HuH-7.5 (cell line): ENCODE measurements at regions not wholly inside any gene's neighbourhood (a gene's known extent, or its start where the extent isn't known, plus 50 kb on each side); places are given as distances from the start of the nearest gene placed in this dataset.

ENCODE experiments used
- DNase-seq: peaks from one replicate; pipeline ENCODE4 v3.0.0; 2011; ENCODE audit warnings: low spot score

DNA sequence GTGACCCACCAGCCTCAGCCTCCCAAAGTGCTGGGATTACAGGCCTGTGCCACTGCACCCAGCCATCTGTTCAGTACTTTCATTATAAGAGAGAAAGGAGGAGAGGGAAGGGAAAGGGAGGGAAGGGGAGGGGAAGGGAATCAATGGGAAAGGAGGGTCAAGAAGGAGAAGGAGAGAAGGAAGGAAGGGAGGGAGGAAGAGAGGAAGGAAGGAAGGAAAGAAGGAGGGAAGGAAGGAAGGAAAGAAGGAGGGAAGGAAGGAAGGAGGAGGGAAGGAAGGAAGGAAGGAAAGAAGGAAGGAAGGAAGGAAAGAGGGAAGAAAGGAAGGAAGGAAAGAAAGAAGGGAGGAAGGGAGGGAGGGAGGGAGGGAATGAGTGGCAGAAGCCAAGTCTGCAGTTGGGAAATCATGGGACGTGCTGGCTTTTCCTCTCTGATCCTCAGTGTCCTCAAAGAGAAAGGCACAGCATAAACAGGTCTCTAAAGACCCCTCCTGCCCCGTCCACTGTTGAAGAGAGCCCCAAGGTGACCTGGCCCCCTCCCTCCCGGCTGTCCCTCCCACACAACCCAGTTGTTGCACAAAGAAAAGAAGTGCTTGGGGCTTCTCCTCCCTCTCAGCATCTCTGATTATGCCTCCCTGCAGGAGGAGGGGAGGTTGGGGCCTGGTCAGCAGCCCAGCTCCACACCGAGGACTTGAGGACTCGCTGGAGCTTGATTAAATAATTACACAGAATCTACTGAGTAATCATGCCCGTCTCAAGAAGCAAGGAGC, 69.1 kb upstream of the TOP1 start:
- DNase-seq: no peak

DNA sequence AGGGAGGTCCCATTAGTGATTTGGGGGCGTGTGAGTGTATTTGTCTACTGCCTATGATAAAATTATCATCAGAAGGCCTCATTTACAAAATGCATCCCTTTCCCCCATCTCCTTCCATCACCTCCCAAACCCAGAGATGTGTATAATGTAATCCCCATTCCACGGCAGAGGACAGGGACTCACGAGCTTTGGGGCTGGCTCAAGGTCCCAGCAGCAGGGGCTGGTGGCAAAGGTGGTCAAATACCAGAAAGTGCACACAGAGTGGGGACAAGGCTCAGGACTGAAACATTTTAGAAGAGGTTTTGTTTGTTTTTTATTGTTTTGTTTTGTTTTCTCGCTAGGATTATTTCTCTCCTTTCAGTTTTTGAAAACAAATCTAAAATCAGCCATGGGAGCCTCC, 68.5 kb upstream of the TOP1 start:
- DNase-seq: no peak

DNA sequence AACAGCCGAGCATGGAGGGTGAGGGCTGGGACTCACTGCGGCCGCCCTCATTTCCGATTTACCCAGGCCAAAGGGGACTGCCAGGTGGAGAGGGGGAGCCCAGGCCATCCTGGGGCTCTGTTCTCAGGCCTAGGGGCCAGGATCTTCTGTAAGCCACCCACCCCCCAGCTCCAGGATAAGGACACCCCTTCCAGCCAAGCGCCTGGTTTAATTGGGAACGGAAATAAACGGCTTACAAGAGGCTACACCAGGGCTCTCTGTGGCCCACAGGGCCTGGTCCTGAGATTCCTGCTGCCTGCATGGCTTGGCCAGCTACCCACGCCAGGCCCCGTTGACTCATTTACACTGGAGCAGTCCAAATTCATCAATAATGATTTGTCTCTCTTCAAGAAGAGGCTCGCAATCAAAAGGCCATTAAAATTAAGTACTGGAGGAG, 68.1 kb upstream of the TOP1 start:
- no peak for DNase-seq

- DNase-seq: no peak
These were observed 67.4 kb upstream of the TOP1 start for GRCh38 chr20:40961176-40961575.

GRCh38 chr20:40961686-40962640, 66.7 kb upstream of the TOP1 start:
- no peak for DNase-seq

- peak; percentile 77 for DNase-seq
These were observed 65.7 kb upstream of the TOP1 start for GRCh38 chr20:40962733-40963504.

- DNase-seq: no peak
These were observed 65.1 kb upstream of the TOP1 start for GRCh38 chr20:40963505-40963845.

GRCh38 chr20:40965671-40966070, 63.0 kb upstream of the TOP1 start:
- no peak for DNase-seq

- DNase-seq: no peak
These were observed 62.5 kb upstream of the TOP1 start for GRCh38 chr20:40966103-40966502.

DNA sequence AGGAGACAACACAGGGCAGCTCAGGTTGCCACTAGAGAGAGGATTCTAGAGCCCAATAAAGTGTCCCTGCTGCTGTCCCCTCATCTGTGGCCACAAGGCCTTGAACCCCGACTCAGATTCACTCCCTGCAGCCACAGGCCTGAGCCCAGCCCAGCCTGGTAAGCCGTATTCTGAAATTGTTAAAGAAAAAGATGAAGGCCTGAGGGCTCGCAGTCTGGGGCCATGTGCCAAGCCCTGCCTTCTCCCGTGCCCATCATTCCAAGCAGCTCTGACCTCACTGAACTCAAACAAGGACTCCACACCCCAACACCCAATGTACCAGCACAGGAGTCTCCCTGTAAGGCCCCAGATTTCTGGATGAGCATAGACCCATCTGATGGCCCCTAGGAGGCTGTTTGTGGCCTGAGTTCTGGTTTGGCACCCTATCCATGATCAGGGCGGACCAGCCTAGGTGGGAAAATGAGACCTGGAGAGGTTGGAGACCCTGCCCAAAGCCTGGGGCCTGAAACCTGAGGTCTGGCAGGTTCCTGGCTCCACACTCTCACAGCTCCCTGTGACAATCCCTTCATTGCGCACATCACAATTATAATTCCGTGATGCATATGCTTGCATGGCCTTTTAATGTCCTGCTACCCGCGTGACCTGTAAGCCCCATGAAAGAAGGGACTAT, 62.0 kb upstream of the TOP1 start:
- DNase-seq: no peak

GRCh38 chr20:40967700-40968099, 60.9 kb upstream of the TOP1 start:
- DNase-seq: no peak

- peak; percentile 60 for DNase-seq
These were observed 59.6 kb upstream of the TOP1 start for GRCh38 chr20:40968816-40969562.

GRCh38 chr20:40970218-40970617, 58.4 kb upstream of the TOP1 start:
- DNase-seq: no peak

GRCh38 chr20:40977218-40977617, 51.4 kb upstream of the TOP1 start:
- DNase-seq: no peak

DNA sequence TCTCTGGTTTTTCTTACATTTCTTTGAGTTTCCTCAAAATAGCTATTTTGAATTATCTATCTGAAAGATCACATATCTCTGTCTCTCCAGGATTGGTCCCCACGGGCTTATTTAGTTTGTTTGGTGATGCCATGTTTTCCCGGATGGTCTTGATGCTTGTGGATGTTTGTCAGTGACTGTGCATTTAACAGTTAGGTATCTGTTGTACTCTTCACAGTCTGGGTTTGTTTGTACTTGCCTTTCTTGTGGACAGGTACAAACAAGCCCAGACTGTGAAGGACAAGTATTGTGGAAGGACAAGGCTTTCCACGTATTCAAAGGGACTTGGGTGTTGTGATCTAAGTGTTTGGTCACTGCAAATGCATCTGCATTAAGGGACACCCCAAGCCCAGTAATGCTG, 49.9 kb upstream of the TOP1 start:
- no peak for DNase-seq
